Gastrocnemius medialis (tissue), 4 donors: ENCODE measurements at regions not wholly inside any gene's neighbourhood (a gene's known extent, or its start where the extent isn't known, plus 50 kb on each side); places are given as distances from the start of the nearest gene placed in this dataset.

Experiments
- ATAC-seq, 2 donors: fragments of 150-250 bp; one replicate each; pipeline ENCODE4 v1.9.1; 2016
- DNase-seq, 2 donors: peaks; one replicate each; pipeline ENCODE4 v3.0.0-alpha.2; 2019
- H3K27ac ChIP-seq, 4 donors: fragments of 200-600 bp; sonication (generic); 1 replicate in 1 of 4; 2 replicates in 3 of 4; pipeline ENCODE4 v1.5.1; 2016 to 2018; ENCODE audit warnings: mild to moderate bottlenecking in 2 of 4, moderate library complexity in 1 of 4
- H3K27me3 ChIP-seq, 3 donors: fragments of 200-600 bp; sonication (generic) in 2 of 3; 1 replicate in 1 of 3; 2 replicates in 2 of 3; pipeline versions ENCODE4 v1.5.1 to v1.6.0; 2016 to 2019; ENCODE audit warnings: mild to moderate bottlenecking in 1 of 3, moderate library complexity in 1 of 3
- H3K36me3 ChIP-seq, 2 donors: fragments of 200-600 bp; sonication (generic) in 1 of 2; one replicate each; pipeline ENCODE4 v1.5.1; 2017 to 2018
- H3K4me1 ChIP-seq, 2 donors: fragments of 200-600 bp; sonication (generic) in 1 of 2; one replicate each; pipeline ENCODE4 v1.5.1; 2016 to 2017; ENCODE audit warnings: mild to moderate bottlenecking in 2 of 2
- H3K4me3 ChIP-seq, 4 donors: fragments of 200-600 bp; sonication (generic) in 3 of 4; 1 replicate in 1 of 4; 2 replicates in 3 of 4; pipeline ENCODE4 v1.5.1; 2016 to 2019; ENCODE audit warnings: mild to moderate bottlenecking in 2 of 4
- H3K9me3 ChIP-seq, 3 donors: fragments of 200-600 bp; sonication (generic) in 2 of 3; 1 replicate in 1 of 3; 2 replicates in 2 of 3; pipeline ENCODE4 v1.5.1; 2016 to 2019
- CTCF ChIP-seq, 5 experiments: fragments of 450-650 bp in 3 of 5; fragments of 200-600 bp in 2 of 5; sonication (generic) in 2 of 5; IDR thresholded peaks in 4 of 5; conservative IDR thresholded peaks in 1 of 5; 1 replicate in 4 of 5; 2 replicates in 1 of 5; pipeline ENCODE4 v1.5.1; 2016 to 2019; ENCODE audit warnings: antibody characterized with exemption in 5 of 5, mild to moderate bottlenecking in 3 of 5, moderate library complexity in 3 of 5
- POLR2A ChIP-seq, 2 donors: fragments of 450-650 bp; IDR thresholded peaks; one replicate each; pipeline ENCODE4 v1.6.1; 2017; ENCODE audit warnings: antibody characterized with exemption in 2 of 2, mild to moderate bottlenecking in 2 of 2, moderate library complexity in 2 of 2
- in situ Hi-C, 4 donors: fragments of 200-750 bp; cut with MboI; loops; one replicate each; pipeline versions ENCODE4 v1.15.0 to v1.8.0; 2017; ENCODE audit warnings: low sequenced_read_pairs in 4 of 4
- intact Hi-C: fragments of 100-400 bp; cut with DNase I; formaldehyde crosslinking; loops from one replicate; pipeline ENCODE4 v1.15.1; 2023; ENCODE audit warnings: low total_unique reads

- intact Hi-C loops (no loop called here), in situ Hi-C loops (no loop called here)
- H3K4me1 ChIP-seq, result no peaks in the 10 kb centered on the region
- no peak for TF ChIP-seq CTCF (IDR thresholded peaks at IDR 0.05 in 4 of 5, conservative IDR thresholded peaks at IDR 0.05 in 1 of 5)
- no peak for TF ChIP-seq POLR2A (IDR thresholded peaks at IDR 0.05)
- H3K27ac ChIP-seq, result no peak overlapping the region
- H3K4me3 ChIP-seq, result no peak overlapping the region
- H3K9me3 ChIP-seq, result no peaks in the 10 kb centered on the region
- ATAC-seq, result no peak
- no peak for DNase-seq
- no peaks in the 10 kb centered on the region for H3K27me3 ChIP-seq
- no peaks in the 10 kb centered on the region for H3K36me3 ChIP-seq
Measured at GRCh38 chrX:145524931-145525330, 277.6 kb downstream of the SPANXN1 start.

GRCh38 chrX:145532176-145532780 lies 285.0 kb downstream of the SPANXN1 start:
- intact Hi-C loops (no loop called here), in situ Hi-C loops (no loop called here)
- H3K27me3 ChIP-seq, result no peaks in the 10 kb centered on the region
- no peaks in the 10 kb centered on the region for H3K4me1 ChIP-seq
- ATAC-seq (no peak), DNase-seq (no peak)
- no peak overlapping the region for H3K27ac ChIP-seq
- H3K9me3 ChIP-seq, result no peaks in the 10 kb centered on the region
- TF ChIP-seq CTCF (IDR thresholded peaks at IDR 0.05 in 4 of 5, conservative IDR thresholded peaks at IDR 0.05 in 1 of 5), result no peak
- TF ChIP-seq POLR2A (IDR thresholded peaks at IDR 0.05), result no peak
- no peaks in the 10 kb centered on the region for H3K36me3 ChIP-seq
- no peak overlapping the region for H3K4me3 ChIP-seq

GRCh38 chrX:145533534-145533933 lies 284.1 kb upstream of the SLITRK2 start:
- TF ChIP-seq CTCF (IDR thresholded peaks at IDR 0.05 in 4 of 5, conservative IDR thresholded peaks at IDR 0.05 in 1 of 5) (no peak), POLR2A (IDR thresholded peaks at IDR 0.05) (no peak)
- Histone ChIP-seq H3K4me1 (no peaks in the 10 kb centered on the region), H3K27me3 (no peaks in the 10 kb centered on the region), H3K4me3 (no peak overlapping the region), H3K27ac (no peak overlapping the region), H3K9me3 (no peaks in the 10 kb centered on the region), H3K36me3 (no peaks in the 10 kb centered on the region)
- in situ Hi-C loops, result no loop called here
- DNase-seq, result no peak
- ATAC-seq, result no peak
- intact Hi-C loops, result no loop called here

GRCh38 chrX:145549496-145549895 lies 268.1 kb upstream of the SLITRK2 start:
- H3K27me3 ChIP-seq, result no peaks in the 10 kb centered on the region
- no peaks in the 10 kb centered on the region for H3K9me3 ChIP-seq
- H3K4me1 ChIP-seq, result no peaks in the 10 kb centered on the region
- DNase-seq (no peak), ATAC-seq (no peak)
- intact Hi-C loops (no loop called here), in situ Hi-C loops (no loop called here)
- no peak overlapping the region for H3K27ac ChIP-seq
- TF ChIP-seq CTCF (IDR thresholded peaks at IDR 0.05 in 4 of 5, conservative IDR thresholded peaks at IDR 0.05 in 1 of 5) (no peak), POLR2A (IDR thresholded peaks at IDR 0.05) (no peak)
- no peaks in the 10 kb centered on the region for H3K36me3 ChIP-seq
- H3K4me3 ChIP-seq, result no peak overlapping the region

GRCh38 chrX:145552643-145553042 lies 265.0 kb upstream of the SLITRK2 start:
- TF ChIP-seq CTCF (IDR thresholded peaks at IDR 0.05 in 4 of 5, conservative IDR thresholded peaks at IDR 0.05 in 1 of 5) (no peak), POLR2A (IDR thresholded peaks at IDR 0.05) (no peak)
- H3K27me3 ChIP-seq, result no peaks in the 10 kb centered on the region
- no peaks in the 10 kb centered on the region for H3K36me3 ChIP-seq
- intact Hi-C loops, result no loop called here
- H3K27ac ChIP-seq, result no peak overlapping the region
- DNase-seq (no peak), ATAC-seq (no peak)
- no peaks in the 10 kb centered on the region for H3K9me3 ChIP-seq
- H3K4me3 ChIP-seq, result no peak overlapping the region
- H3K4me1 ChIP-seq, result no peaks in the 10 kb centered on the region
- in situ Hi-C loops, result no loop called here
